Loucy (cell line): ENCODE measurements at regions not wholly inside any gene's neighbourhood (a gene's known extent, or its start where the extent isn't known, plus 50 kb on each side); places are given as distances from the start of the nearest gene placed in this dataset.

Experiments
- H2AFZ ChIP-seq: fragments of 200-600 bp; sonication (generic); 2 replicates; pipeline ENCODE4 v1.6.0; 2016; ENCODE audit warnings: antibody characterized with exemption, mild to moderate bottlenecking, low read length, moderate library complexity
- H3F3A ChIP-seq: fragments of 200-600 bp; 2 replicates; pipeline ENCODE4 v1.6.0; 2016; ENCODE audit warnings: antibody characterized with exemption, low read depth, mild to moderate bottlenecking
- H3K27me3 ChIP-seq: fragments of 200-600 bp; sonication (generic); 2 replicates; pipeline ENCODE4 v1.6.1; 2014; ENCODE audit warnings: low read length, mild to moderate bottlenecking; ENCODE audit not compliant: insufficient read depth, poor library complexity, severe bottlenecking
- H3K36me3 ChIP-seq: fragments of 200-600 bp; sonication (generic); 2 replicates; pipeline ENCODE4 v1.6.1; 2016; ENCODE audit warnings: low read length; ENCODE audit not compliant: insufficient read depth
- H3K4me1 ChIP-seq: fragments of 200-600 bp; sonication (generic); 2 replicates; pipeline ENCODE4 v1.5.1; 2014; ENCODE audit warnings: low read length, mild to moderate bottlenecking; ENCODE audit not compliant: insufficient read depth, poor library complexity, severe bottlenecking
- H3K4me2 ChIP-seq: fragments of 200-600 bp; sonication (generic); 2 replicates; pipeline ENCODE4 v1.6.0; 2014; ENCODE audit warnings: antibody characterized with exemption, low read length, low read depth, mild to moderate bottlenecking; ENCODE audit not compliant: poor library complexity, severe bottlenecking
- H3K4me3 ChIP-seq: fragments of 200-600 bp; sonication (generic); 2 replicates; pipeline ENCODE4 v1.5.1; 2014; ENCODE audit warnings: low read length, mild to moderate bottlenecking, mixed read lengths; ENCODE audit not compliant: poor library complexity, severe bottlenecking
- H3K79me2 ChIP-seq: fragments of 200-600 bp; sonication (generic); 2 replicates; pipeline ENCODE4 v1.6.1; 2014; ENCODE audit warnings: low read length; ENCODE audit not compliant: insufficient read depth
- H3K9ac ChIP-seq: fragments of 200-600 bp; sonication (generic); 2 replicates; pipeline ENCODE4 v1.6.0; 2014; ENCODE audit warnings: mild to moderate bottlenecking, low read depth, low read length, moderate library complexity; ENCODE audit not compliant: poor library complexity, severe bottlenecking
- H3K9me2 ChIP-seq: fragments of 200-600 bp; sonication (generic); replicated peaks from 2 replicates; pipeline ENCODE4 v1.6.1; 2016; ENCODE audit warnings: low read depth, low read length, mixed read lengths
- H3K9me3 ChIP-seq: fragments of 200-600 bp; sonication (generic); 2 replicates; pipeline ENCODE4 v1.6.1; 2014; ENCODE audit warnings: mild to moderate bottlenecking, antibody characterized with exemption, low read length, low read depth; ENCODE audit not compliant: insufficient read depth
- H4K20me1 ChIP-seq: fragments of 200-600 bp; sonication (generic); 2 replicates; pipeline ENCODE4 v1.6.0; 2014; ENCODE audit warnings: antibody characterized with exemption, low read length, mild to moderate bottlenecking; ENCODE audit not compliant: insufficient read depth, poor library complexity, severe bottlenecking
- EZH2phosphoT487 ChIP-seq: fragments of 200-600 bp; IDR thresholded peaks from 2 replicates; pipeline ENCODE4 v1.6.1; 2018; ENCODE audit warnings: antibody characterized with exemption, mild to moderate bottlenecking, moderate library complexity, borderline replicate concordance
- TF ChIP-seq, protein P1 (sequence below): fragments of 200-600 bp; sonication (generic); conservative IDR thresholded peaks from 2 replicates; pipeline ENCODE4 v1.5.1; 2014; ENCODE audit warnings: mild to moderate bottlenecking, antibody characterized with exemption, low read length

DNA sequence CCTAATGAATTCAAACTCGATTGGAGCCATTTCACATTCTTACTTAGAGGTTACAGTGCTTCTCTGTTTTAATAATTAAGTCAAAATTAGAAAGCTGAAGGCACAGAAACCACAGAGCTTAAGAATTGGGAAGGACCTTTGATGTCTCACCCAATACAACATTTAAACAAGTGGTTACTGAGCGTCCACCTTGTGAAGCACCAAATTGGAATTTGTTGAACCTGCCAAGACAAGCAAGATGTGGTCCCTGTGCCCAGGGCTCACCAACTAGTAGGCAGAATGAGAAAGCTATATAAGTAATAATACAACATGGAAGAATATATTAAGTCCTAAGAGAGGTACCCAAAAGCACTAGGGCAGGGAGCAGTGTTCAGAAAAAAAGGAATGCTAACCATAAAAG, 64.5 kb upstream of the NPAS2 start:
- H3K36me3 ChIP-seq, result no peaks in the 10 kb centered on the region
- H3F3A ChIP-seq, result no peaks in the 10 kb centered on the region
- H4K20me1 ChIP-seq, result no peaks in the 10 kb centered on the region
- no peak overlapping the region for H3K9ac ChIP-seq
- no peak overlapping the region for H3K4me2 ChIP-seq
- H3K9me2 ChIP-seq, result no peaks in the 10 kb centered on the region
- H3K79me2 ChIP-seq, result no peaks in the 10 kb centered on the region
- H2AFZ ChIP-seq, result no peak overlapping the region
- no peaks in the 10 kb centered on the region for H3K9me3 ChIP-seq
- no peak overlapping the region for H3K4me3 ChIP-seq
- H3K4me1 ChIP-seq, result no peaks in the 10 kb centered on the region
- H3K27me3 ChIP-seq, result no peaks in the 10 kb centered on the region
- TF ChIP-seq EZH2phosphoT487, result no peak
- TF ChIP-seq, protein P1, sequence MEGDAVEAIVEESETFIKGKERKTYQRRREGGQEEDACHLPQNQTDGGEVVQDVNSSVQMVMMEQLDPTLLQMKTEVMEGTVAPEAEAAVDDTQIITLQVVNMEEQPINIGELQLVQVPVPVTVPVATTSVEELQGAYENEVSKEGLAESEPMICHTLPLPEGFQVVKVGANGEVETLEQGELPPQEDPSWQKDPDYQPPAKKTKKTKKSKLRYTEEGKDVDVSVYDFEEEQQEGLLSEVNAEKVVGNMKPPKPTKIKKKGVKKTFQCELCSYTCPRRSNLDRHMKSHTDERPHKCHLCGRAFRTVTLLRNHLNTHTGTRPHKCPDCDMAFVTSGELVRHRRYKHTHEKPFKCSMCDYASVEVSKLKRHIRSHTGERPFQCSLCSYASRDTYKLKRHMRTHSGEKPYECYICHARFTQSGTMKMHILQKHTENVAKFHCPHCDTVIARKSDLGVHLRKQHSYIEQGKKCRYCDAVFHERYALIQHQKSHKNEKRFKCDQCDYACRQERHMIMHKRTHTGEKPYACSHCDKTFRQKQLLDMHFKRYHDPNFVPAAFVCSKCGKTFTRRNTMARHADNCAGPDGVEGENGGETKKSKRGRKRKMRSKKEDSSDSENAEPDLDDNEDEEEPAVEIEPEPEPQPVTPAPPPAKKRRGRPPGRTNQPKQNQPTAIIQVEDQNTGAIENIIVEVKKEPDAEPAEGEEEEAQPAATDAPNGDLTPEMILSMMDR, result no peak

DNA sequence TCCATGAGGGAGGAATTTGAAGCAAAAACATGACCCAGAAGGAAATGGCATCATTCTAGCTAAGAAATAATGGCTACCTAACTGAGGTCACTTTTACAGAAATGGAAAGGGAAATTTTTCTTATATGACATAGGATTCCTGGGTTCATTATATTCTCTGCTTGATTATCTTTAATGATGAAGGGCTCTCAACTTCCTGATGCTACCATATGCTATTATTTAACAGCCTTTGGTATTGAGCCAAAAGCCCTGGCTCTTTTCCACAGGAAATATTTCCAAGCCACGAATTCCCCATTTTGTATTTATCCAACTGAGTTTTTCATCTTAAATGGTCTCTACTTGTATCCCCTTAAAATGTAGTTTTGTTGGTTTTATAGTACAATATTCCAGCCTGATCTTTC, 63.2 kb upstream of the NPAS2 start:
- TF ChIP-seq, protein P1, result no peak
- no peak for TF ChIP-seq EZH2phosphoT487
- Histone ChIP-seq H3K9ac (no peak overlapping the region), H3K4me3 (no peak overlapping the region), H3K79me2 (no peaks in the 10 kb centered on the region), H3K9me3 (no peaks in the 10 kb centered on the region), H2AFZ (no peak overlapping the region), H3K4me1 (no peaks in the 10 kb centered on the region), H3K27me3 (no peaks in the 10 kb centered on the region), H3K4me2 (no peak overlapping the region), H3K36me3 (no peaks in the 10 kb centered on the region), H3F3A (no peaks in the 10 kb centered on the region), H3K9me2 (no peaks in the 10 kb centered on the region), H4K20me1 (no peaks in the 10 kb centered on the region)

DNA sequence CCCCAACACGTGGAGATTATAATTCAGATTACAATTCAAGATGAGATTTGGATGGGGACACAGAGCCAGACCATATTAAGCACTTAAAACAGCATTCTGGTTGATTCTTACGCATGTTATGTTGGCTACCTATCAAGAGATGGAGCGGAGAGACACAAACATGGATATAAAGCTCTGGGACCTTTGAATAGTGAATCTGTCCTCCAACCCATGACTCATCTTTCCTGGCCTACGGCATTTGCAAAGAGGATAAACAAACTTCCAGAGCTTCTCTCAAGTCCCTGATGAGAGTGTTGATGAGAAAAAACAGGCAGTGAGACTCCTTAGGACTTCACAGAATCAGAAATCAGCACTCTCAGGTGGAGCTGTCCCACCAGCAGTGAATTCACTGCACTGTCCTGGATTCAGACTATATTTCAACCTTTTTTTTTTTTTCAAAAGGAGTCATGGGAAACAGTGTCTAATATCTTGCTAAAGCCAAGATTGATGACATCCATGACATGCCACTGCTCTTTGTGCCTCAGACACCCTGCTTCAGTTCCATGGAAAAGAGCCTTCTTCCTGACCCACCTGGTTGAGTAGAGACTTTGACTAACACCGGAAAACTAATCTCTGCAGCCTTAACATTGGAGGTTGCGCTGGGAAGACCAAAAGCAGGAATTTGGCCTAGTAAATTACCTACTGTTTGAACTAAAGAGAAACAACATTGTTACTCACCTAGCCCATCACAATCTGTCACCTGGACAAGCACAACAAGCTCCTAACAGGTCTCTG, 62.1 kb upstream of the NPAS2 start:
- Histone ChIP-seq H3K36me3 (no peaks in the 10 kb centered on the region), H3K27me3 (no peaks in the 10 kb centered on the region), H3F3A (no peaks in the 10 kb centered on the region), H3K4me3 (no peak overlapping the region), H2AFZ (no peak overlapping the region), H3K9me3 (no peaks in the 10 kb centered on the region), H3K79me2 (no peaks in the 10 kb centered on the region), H4K20me1 (no peaks in the 10 kb centered on the region), H3K4me1 (no peaks in the 10 kb centered on the region), H3K4me2 (no peak overlapping the region), H3K9ac (no peak overlapping the region), H3K9me2 (no peaks in the 10 kb centered on the region)
- TF ChIP-seq, protein P1, result no peak
- no peak for TF ChIP-seq EZH2phosphoT487
